Renal pelvis (tissue), 1 donor: ENCODE measurements at regions not wholly inside any gene's neighbourhood (a gene's known extent, or its start where the extent isn't known, plus 50 kb on each side); places are given as distances from the start of the nearest gene placed in this dataset.
A peak's percentile ranks its signal among the peaks of the same experiment; 100 is the strongest.

Experiments
- DNase-seq: peaks from one replicate; pipeline ENCODE4 v3.0.0-alpha.2; 2013

DNA sequence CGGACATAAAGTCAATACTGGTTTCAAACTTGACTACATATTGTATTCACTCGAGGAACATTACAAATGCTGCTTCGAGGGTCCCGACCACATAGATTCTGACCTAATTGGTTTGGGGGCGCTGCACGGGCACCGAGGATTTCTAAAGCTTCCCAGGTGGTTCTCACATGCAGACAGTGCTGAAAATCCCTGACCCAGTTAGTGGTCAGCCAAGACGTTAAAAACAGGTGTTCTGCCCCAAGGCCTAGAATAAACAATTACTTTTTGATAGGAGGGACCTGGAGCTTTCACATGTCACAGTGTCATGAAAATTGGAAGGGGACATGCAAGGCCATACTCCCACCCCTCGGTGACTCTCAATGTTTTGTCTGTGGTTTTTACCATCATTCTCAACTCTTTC, 368.9 kb downstream of the RNF144A start:
- no peak for DNase-seq

DNA sequence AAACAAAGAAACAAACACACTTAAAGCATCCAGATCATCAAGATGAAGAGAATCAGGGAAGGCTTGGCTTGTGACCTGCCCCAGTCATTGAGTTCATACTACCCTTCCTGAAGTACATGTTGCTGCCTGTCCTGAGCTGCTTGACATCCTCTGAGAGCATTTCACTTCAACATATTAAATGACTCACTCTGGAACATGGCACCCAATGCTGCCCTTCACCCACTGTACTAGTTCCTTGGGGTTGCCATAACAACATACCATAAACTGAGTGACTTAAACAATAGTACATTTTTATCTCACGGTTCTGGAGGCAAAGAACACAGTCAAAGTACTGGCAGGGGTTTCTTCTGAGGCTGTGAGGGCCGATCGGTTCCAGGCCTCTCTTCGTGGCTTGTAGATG, 371.3 kb downstream of the RNF144A start:
- DNase-seq: no peak

DNA sequence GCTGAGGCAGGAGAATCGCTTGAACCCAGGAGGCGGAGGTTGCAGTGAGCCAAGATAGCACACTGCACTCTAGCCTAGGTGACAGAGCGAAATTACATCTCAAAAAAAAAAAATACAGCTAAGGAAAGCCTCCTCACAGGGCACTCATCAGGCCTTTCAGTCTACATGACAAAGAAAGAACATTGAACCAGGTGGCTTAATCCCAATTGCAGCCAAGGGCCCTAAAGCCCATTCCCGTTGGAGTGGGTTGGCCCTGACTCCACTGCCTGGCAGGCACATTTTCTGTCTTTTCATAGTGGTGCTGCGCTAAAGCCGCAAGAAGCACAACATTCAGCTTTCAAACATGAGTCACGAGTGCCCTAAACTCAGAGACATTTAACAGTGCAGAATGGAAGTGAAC, 372.5 kb downstream of the RNF144A start:
- no peak for DNase-seq

DNA sequence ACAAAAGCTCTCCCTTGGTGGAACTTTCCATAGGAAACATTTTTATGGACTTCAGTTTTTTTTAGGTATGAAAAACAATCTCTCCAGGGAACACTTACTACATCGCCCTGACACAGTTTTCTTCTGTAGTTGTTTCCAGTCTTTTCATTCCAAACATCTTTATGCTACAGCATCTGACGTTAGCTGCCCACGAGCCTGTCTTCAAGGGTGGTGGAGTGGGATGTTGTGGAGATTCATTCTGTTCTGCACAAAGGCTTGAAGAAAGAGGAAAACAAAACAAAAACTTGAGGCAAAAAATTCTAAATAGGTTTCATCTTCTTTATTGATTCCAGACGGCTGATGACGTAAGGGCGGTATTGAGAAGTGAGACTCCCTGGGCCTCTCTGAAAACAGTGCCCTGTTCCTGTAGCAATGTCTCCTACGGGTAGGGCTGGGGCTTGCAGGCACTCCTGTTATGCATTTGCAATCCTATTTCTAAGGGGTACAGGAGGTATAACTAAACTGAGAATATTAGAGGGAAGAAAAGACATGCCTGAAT, 375.0 kb downstream of the RNF144A start:
- no peak for DNase-seq

DNA sequence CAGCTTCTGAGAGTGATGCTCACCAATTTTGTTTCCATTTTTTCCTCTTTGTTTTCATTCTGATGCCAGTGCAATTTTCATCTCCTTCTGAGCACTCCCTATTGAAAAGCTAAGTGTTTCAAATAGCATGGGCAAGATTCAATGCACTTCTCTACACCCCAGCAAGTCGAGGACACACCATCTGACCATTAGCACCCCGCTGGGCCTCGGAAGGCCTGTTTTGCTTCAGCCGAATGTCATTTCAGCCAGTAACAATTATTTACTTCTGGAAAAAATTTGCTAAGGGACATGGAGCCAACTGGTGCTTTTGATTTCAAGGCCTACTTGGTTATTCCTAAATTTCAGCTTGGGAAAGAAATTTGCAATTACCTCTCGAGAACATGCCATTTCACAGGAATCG, 392.4 kb downstream of the RNF144A start:
- DNase-seq: no peak

DNA sequence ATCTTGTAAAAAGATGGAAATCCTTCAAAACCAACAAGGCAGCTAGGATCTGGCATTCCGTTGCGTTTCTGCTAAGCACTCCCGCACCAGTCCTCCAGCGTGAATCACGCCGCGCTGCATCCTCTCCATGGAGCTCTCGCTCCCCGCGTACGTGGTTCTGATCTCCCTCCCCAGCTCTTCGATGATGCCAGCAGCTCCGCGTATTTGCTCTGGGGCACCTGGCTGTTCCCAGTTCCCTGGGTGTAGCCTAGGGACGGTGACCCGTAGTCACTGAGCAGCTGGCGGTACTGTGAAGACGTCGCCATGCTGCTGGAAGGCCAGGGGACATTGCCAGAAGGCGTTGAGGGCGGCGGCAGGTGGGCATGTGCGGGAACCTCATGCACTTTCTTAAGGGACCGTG, 407.5 kb downstream of the RNF144A start:
- no peak for DNase-seq

DNA sequence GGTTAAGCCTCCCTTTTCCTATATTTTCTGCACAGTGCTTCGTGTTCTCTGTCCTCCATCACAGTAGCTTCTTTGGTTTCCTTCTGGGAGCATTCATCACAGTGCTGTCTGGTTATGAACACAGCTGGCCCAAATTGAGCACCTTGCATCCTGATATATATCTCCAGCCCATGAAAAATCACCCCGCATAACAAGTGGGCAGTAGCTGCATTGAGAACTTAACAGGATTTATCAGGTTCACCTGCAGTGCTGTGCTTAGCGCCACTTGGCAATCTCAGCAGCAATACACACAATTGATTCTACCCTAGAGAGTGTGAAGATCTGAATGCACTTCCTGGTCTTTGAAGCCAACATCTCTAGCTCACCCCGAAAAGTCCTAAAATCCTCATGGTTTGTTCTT, 408.0 kb downstream of the RNF144A start:
- DNase-seq: no peak

DNA sequence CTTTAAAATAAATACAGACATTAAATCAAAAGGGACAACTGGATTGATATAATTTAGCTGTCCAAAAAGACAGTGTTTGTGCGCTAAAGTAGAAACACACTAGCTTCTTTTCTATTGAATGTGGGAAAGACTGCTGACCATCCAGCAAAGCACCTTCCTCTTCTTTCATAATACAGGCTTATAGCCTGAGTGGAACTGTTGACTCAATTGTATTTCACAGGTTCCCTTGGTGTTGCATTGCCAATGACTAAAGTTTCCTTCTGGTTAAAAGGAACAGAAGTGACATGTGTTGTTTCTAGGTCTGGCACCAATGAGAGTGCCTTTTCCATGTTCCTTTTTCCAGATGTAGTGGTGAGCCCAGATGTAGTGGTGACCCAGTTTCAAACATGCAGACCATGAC, 412.3 kb downstream of the RNF144A start:
- no peak for DNase-seq

DNA sequence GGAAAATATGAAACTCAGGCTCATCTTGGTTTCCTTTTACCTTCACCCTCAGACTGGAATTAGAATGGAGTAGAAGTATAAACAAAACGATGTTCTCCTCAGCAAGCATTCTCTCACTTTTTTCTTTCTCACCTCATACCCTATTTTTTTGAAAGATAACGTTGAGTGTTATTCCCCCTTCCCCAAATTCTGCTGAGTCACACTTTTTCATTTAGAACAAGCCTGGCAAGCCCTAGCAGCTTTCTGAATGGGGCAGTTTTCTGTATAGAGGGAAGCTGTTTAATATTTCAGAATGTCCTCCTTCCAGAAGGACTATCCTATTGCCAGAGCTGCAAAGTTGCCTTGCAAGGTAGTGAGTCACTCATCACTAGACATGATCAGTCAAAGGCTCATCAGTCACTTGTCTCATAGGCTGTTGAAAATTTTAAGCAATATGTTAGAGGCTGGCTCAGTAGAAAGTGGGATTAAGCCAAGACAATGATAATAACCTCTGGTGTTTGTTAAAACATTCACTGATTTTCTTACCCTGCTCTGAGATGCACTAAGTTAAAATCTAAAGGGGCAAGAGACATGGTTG, 416.1 kb downstream of the RNF144A start:
- no peak for DNase-seq

DNA sequence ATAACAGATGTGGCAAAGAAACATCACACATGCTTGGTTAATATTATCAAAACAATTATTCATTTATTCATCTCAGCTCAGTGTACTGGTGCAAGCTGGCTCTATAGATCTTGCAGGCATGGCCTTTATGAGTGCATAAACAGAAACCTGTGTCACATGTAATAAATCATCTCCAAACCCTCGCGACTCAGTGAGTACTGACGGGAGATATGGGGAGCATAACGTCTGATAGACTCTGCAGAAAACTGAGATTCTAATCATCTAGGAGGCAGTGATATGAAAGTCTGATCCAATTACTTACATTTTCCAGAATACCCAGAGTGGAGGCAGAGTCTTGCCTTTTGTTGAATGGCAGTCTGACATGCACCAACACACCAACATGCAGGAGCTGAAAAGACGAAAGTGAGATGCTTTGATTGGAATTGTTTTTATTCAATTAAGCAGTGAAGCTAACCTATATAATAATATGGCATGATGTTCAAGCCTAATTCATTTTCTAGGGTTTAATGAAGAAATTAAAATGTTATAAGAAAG, 416.8 kb downstream of the RNF144A start:
- no peak for DNase-seq

DNA sequence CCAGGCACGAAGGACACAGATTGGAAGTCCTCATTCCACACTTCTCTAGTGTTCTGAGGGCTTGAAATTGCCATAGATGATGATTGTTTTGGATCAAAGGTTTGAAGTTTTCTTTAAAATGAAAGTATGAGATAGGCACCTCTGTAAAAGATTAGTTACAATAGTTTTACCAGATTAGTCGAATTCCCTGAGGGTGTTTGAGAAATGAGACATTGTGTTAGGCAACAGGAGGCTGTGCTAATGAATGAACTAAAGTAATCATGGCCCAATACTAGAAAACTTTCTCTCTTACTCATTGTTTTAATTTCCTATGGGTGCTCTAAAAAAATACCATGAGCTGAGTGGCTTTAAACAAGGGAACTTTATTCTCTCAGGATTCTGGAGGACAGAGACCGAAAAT, 421.7 kb downstream of the RNF144A start:
- no peak for DNase-seq

DNA sequence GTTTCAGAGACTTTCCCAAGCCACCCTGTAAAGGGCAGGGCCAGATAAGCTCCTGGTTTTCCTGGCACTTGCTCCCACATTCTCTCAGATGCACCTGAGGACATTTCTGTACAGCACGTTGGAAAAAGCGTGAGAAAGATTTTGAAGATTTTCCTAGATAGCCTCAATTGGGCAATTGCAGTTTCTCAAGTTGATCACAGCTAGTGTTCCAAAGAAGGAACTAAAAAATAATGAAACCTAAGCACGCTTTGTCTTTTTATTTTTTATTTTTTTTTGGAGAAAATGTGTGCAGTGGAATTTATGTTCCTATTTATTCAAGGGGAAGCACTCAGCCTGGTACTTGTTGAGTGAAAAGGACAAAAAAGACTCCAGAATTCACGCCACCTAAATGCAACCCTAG, 429.1 kb downstream of the RNF144A start:
- no peak for DNase-seq

DNA sequence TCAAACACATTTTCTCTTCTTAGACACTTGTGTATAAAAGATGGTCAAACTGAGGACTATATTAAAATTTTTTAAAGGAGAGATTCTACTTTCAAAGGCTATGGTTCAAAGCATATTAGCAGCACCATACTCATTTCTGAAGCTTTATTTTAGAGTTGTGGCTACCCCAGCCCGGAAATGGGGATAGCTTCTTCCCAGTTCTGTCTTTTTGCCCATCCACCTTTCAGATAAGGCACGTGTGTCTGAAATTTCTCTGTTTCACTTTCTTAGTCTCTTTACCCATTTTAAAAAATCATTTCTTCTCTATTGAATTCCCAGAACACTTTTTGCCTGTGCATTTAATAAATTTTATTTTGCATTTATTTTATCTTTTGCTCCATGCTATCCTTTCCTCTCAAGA, 431.5 kb downstream of the RNF144A start:
- DNase-seq: no peak

DNA sequence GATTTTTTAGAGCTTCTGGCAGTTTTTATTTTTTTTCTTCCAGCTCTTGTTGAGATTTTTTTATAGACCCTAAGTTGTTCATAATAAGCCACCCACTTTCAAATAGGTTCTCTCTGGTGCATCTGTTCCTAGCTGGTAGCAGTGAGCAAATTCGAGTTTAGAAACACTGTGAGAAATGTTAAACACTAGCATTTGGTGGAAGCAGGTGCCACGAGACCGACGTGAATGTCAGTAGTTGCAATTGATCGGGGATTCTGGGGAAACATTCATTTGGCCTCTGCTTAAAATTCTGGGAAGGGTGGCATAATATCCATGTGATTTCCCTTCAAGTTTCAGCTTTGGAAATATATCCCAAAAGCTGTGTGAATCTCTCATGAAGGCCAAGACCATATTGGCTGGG, 435.0 kb downstream of the RNF144A start:
- DNase-seq: no peak

DNA sequence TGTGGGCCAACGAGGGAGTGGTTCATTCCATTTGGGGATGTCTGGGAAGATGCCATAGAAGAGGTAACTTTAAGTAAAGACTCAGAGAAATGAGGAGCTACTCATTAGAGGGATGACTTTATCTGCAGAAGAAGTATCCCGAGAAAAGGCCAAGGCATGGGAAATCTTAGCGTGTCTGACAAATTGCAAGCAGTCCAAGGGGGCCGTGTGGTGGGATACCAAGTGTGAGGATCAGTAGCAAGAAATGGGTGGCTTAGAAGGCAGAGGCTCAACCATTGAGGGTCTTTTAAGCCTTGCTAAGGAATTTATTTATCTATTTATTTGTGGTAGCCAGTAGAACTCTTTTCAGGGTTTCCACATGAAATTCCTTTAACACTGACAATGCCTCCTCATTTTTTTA, 436.4 kb downstream of the RNF144A start:
- DNase-seq: no peak

DNA sequence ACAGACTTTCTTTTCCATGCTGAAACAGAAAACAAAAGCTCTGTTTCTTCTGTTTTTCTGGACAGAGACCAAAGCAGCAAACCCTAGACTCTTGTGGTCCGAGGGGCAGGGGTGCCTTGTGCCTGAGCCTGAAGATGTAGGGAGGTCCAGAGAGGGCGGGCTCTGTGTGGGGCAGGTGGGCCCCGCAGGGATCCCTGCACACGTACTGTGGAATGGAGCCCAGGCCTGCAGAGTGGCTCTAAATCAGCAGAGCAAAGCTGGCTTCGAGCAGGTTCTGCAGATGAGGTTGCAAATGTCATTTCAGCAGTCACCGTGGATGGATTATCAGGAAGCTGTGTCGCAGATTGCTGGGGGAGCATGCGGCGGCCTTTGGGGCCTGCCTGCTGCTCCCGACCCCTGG, 438.6 kb downstream of the RNF144A start:
- DNase-seq: no peak

DNA sequence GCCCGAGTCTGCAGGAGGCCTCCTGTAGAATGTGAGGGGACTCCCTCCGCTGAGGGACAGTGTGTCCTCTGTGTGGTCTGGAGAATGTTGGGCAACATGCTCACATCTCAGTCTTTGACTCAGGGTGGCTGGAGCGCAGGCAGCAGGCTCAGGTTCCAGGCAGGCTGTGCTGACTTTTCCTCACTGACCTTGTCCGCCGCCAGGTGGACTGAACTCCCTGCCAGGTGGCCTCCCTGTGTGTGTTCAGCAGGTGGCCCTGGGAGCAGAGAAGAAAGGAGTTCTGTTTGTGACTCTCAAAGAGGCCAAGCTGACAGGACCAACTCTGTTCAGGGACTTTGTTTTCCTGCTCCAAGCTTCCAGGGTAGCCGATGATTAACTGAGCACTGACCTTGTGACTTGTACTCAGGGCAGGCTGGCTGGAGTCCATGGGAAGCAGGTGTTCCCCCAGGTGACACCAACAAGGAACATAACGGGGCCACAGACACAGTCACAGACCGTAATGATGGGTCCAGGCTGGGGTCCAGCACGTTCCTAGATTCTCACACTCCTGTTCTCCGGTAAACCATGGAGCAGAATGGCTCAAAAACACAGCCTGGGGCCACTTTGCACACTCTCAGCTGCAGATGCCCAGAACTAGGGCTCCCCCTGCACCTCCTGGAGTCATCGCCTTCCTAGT, 439.8 kb downstream of the RNF144A start:
- peak; percentile 12 for DNase-seq

DNA sequence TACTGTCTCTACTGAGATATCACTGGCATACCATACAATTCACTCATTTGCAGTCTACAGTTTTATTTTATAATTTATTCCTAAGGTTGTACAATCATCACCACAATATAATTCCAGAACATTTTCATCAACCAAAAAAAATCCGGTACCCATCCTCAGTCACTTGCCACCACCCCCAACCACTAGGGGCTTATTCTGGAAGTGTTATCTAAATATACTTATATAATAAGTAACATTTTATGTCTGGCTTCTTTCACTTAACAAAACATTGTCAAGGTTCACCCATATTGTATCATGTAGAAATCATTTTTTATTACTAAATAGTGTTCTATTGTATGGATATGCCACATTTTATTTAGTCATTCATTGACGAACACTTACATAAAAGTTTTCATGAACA, 440.8 kb downstream of the RNF144A start:
- DNase-seq: no peak

DNA sequence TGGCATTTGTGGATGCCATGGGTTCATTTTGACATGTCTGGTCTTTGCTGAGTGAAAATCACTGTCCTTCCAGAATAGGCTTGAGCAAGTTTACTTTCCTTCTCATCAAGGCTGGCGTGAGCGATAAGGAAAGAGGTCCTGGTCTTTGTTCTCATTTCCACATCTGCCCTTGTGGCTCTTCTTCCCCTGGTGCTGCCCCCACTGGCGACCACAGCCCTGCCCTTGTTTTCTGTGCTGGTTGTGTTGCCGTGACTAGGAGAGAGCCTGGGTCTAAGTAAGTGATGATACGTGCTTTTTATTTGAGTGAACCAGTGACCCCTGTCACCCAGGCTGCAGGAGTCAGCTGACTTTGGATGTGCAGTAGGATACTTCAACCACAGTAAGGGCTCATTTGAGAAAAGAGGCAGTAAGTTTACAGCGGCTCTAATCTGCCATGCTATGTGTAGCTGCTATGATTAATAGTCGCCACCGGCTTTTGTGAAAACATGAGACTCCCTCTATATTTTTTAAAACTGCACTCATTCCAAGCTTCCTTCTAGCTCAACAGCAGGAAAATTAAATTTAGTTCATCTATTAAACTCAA, 441.7 kb downstream of the RNF144A start:
- DNase-seq: peak; percentile 10

DNA sequence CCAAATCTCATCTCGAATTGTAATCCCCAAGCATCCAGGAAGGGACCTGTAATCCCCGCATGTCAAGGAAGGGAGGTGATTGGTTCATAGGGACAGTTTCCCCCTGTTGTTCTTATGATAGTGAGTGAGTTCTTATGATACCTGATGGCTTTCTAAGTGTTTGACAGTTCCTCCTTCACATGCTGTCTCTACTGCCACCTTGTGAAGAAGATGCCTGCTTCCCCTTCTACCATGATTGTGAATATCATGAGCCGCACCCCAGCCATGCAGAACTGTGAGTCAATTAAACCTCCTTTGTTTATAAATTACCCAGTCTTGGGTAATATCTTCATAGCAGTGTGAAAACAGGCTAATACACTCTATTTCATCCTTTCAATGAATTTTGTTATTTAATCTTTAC, 446.7 kb downstream of the RNF144A start:
- DNase-seq: no peak

DNA sequence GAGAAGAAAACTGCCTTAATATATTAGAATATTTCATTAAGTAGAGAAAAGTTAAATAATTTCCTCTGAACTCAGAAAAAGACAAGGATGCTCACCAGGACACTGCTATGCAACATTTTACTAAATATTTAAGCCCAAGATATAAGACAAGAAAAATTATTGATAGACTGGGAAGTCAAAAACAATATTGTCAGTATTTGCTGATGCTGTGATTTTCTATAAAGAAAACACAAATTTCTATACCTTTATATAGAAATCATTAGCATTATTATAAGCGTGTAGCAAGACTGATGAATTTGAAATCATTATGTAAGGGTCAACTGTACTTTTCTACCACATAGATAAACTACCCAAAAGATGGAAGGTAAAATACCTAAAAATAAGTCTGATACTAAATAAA, 451.0 kb downstream of the RNF144A start:
- DNase-seq: no peak

DNA sequence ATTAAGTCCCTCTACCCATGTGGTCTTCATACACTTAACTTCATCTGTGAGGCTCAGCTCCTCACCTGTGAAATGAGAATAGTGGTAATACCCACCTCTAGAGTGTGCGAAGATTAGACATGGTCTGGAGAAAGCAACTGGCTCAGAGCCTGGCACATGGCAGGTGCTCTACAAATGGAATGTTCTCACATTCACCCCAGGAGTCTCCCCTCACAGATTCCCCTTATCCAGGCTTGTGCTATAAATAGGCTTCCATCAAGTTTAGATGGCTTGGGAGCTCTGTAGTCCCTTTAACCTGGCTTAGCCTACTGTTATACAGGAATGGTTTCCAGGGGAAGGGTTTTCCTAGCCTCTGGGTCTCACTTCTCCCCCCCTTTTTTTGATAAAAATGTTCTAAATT, 455.9 kb downstream of the RNF144A start:
- DNase-seq: no peak

DNA sequence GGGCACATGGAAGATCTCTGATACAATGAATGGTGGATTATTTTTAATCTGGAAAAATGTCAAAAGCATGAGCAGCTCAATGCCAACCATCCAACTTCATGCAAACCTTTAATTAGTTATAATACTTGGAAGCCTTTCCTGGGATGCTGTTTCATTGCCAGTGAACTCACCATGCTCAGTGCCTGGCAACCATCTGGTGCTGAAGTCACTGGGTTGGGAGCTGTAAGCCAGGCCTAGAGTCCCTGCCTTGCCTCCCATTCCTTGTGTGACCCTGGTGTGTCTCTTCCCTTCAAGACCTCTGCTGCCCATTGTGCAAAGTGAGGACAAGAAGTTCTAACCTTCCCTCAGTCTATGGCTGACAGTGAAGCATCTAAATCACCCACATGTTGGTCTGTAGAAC, 458.7 kb downstream of the RNF144A start:
- no peak for DNase-seq
